Thyroid gland (tissue), 4 donors: ENCODE measurements at regions not wholly inside any gene's neighbourhood (a gene's known extent, or its start where the extent isn't known, plus 50 kb on each side); places are given as distances from the start of the nearest gene placed in this dataset.

Experiments
- DNase-seq, 2 donors: peaks; one replicate each; pipeline ENCODE4 v3.0.0-alpha.2; 2019
- H3K27ac ChIP-seq, 3 donors: fragments of 200-600 bp; sonication (generic); 1 replicate in 2 of 3; 2 replicates in 1 of 3; pipeline ENCODE4 v1.5.1; 2016 to 2019; ENCODE audit warnings: mild to moderate bottlenecking in 1 of 3, moderate library complexity in 1 of 3
- H3K27me3 ChIP-seq: fragments of 200-600 bp; sonication (generic); one replicate; pipeline ENCODE4 v1.5.1; 2019
- H3K36me3 ChIP-seq, 2 donors: fragments of 200-600 bp; sonication (generic); one replicate each; pipeline ENCODE4 v1.5.1; 2016 to 2019
- H3K4me1 ChIP-seq, 2 donors: fragments of 200-600 bp; sonication (generic); one replicate each; pipeline ENCODE4 v1.5.1; 2017 to 2019
- H3K4me3 ChIP-seq, 3 donors: fragments of 200-600 bp; sonication (generic); replicated peaks in 1 of 3; 1 replicate in 2 of 3; 2 replicates in 1 of 3; pipeline ENCODE4 v1.5.1; 2016; ENCODE audit warnings: mild to moderate bottlenecking in 1 of 3
- H3K9me3 ChIP-seq: fragments of 200-600 bp; sonication (generic); one replicate; pipeline ENCODE4 v1.5.1; 2017
- CTCF ChIP-seq, 6 experiments: fragments of 200-600 bp in 3 of 6; fragments of 450-650 bp in 3 of 6; sonication (generic) in 3 of 6; IDR thresholded peaks; one replicate each; pipeline ENCODE4 v1.5.1; 2016 to 2019; ENCODE audit warnings: antibody characterized with exemption in 6 of 6, mild to moderate bottlenecking in 2 of 6, inconsistent platforms in 1 of 6, moderate library complexity in 1 of 6
- POLR2A ChIP-seq, 2 donors: fragments of 450-650 bp; IDR thresholded peaks; one replicate each; pipeline ENCODE4 v1.6.1; 2017; ENCODE audit warnings: antibody characterized with exemption in 2 of 2, mild to moderate bottlenecking in 2 of 2, moderate library complexity in 1 of 2
- WGBS, 2 donors: methylation state at CpG; one replicate each; pipeline ENCODE4 v1.1.5; 2017; 5-methylcytosine and 5-hydroxymethylcytosine counted together
- intact Hi-C: fragments of 100-400 bp; cut with DNase I; formaldehyde crosslinking; loops from one replicate; pipeline ENCODE4 v1.15.1; 2023

DNA sequence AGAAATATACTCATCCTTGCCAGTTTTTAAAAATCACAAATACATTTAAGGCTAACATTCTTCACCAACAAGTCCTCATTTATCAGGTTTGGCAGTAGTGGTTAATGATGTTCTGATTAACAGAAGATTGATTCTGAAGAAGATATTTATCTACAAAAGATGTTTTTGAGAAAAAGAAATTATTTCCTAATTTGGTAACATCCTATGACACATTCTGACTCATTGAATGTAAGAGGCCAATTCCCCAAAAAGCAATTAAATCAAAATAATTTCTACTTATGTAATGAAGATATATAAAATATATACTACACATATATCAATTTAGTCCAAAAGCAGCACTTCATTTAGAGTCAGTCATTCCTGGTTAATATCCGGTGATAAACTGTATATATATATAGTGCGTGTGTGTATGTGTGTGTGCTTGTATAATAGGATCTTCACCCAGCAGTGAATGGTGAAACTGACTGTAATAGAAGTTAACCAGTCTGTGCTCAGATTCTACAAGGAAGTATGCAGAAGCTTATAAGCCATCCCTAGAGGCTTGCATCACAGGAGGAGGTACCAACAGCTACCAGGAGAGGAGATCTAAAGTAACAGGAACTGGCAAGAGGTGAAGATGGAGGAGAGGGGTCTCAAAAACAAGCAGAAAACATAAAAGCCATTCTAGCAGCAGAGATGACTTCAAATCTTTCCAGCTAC lies 82.9 kb upstream of the MARCKS start:
- intact Hi-C loops: no loop called here
- H3K4me3 ChIP-seq: no peak overlapping the region
- no peaks in the 10 kb centered on the region for H3K36me3 ChIP-seq
- H3K27me3 ChIP-seq: no peaks in the 10 kb centered on the region
- TF ChIP-seq POLR2A (IDR thresholded peaks at IDR 0.05): no peak
- TF ChIP-seq CTCF (IDR thresholded peaks at IDR 0.05): no peak
- no peak for DNase-seq
- 71 to 88% methylated on average over 2 of the region's 2 CpGs for WGBS, 2 donors
- no peaks in the 10 kb centered on the region for H3K9me3 ChIP-seq
- H3K4me1 ChIP-seq: no peaks in the 10 kb centered on the region
- no peak overlapping the region for H3K27ac ChIP-seq

DNA sequence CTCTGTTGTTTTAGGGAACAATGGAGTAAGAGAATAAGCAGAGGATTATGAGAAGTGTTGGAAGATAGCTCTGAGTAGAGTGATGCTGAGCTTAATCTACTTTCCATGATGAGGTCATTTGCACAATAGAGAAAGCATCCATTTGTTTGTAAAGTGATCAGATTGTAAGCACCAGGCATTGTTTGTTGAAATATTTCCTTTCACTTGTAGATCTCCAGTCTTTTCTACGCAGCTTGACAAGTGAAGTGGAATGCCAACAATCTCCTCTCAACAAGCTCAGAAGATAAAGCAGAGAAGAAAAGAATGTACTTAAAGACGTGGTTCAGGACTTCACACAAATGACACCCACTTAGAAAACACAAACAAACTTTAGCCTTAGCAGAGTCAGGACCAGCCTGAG lies 80.1 kb upstream of the MARCKS start:
- no peak for DNase-seq
- H3K36me3 ChIP-seq: no peaks in the 10 kb centered on the region
- no peak overlapping the region for H3K4me3 ChIP-seq
- H3K27me3 ChIP-seq: no peaks in the 10 kb centered on the region
- H3K27ac ChIP-seq: no peak overlapping the region
- intact Hi-C loops: no loop called here
- TF ChIP-seq CTCF (IDR thresholded peaks at IDR 0.05): no peak
- no peak for TF ChIP-seq POLR2A (IDR thresholded peaks at IDR 0.05)
- 22 to 31% methylated on average over 2 of the region's 2 CpGs for WGBS, 2 donors
- H3K4me1 ChIP-seq: no peaks in the 10 kb centered on the region
- no peaks in the 10 kb centered on the region for H3K9me3 ChIP-seq

DNA sequence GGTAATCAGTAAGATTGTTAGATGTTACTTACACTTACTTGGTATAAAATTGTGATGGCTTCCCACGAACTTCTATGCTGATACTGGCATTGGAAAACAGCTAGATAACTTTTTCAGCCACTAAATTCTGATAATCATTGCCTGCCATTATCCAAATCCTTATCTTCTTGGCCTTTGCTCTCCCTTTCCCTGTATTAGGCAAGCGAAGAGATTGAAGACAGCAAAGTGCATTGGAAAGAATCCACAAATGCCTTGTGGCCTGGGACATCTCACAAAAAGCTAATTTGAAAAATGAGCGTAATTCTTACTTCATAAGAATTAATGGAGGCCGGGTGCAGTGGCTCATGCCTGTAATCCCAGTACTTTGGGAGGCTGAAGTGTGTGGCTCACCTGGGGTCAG lies 79.5 kb upstream of the MARCKS start:
- H3K9me3 ChIP-seq: no peaks in the 10 kb centered on the region
- no peak for TF ChIP-seq POLR2A (IDR thresholded peaks at IDR 0.05)
- no peak overlapping the region for H3K4me3 ChIP-seq
- no peak overlapping the region for H3K27ac ChIP-seq
- no peak for DNase-seq
- H3K4me1 ChIP-seq: no peaks in the 10 kb centered on the region
- intact Hi-C loops: no loop called here
- WGBS, 2 donors: 83 to 88% methylated on average over 4 of the region's 4 CpGs
- no peaks in the 10 kb centered on the region for H3K36me3 ChIP-seq
- H3K27me3 ChIP-seq: no peaks in the 10 kb centered on the region

- intact Hi-C loops: no loop called here
These were observed 77.5 kb upstream of the MARCKS start for GRCh38 chr6:113779656-113780055.

GRCh38 chr6:113782636-113783035 lies 74.5 kb upstream of the MARCKS start:
- H3K4me1 ChIP-seq: no peaks in the 10 kb centered on the region
- no peaks in the 10 kb centered on the region for H3K27me3 ChIP-seq
- no peak for DNase-seq
- intact Hi-C loops: no loop called here
- no peak overlapping the region for H3K27ac ChIP-seq
- no peaks in the 10 kb centered on the region for H3K36me3 ChIP-seq
- TF ChIP-seq CTCF (IDR thresholded peaks at IDR 0.05) (no peak), POLR2A (IDR thresholded peaks at IDR 0.05) (no peak)
- H3K9me3 ChIP-seq: no peaks in the 10 kb centered on the region
- no peak overlapping the region for H3K4me3 ChIP-seq

More at GRCh38 chr6:113779656-113780055, 77.5 kb upstream of the MARCKS start:
- no peak overlapping the region for H3K27ac ChIP-seq
- 90 to 94% methylated on average over 2 of the region's 2 CpGs for WGBS, 2 donors
- H3K4me3 ChIP-seq: no peak overlapping the region
- TF ChIP-seq CTCF (IDR thresholded peaks at IDR 0.05): no peak
- no peak for TF ChIP-seq POLR2A (IDR thresholded peaks at IDR 0.05)
- H3K9me3 ChIP-seq: no peaks in the 10 kb centered on the region
- no peaks in the 10 kb centered on the region for H3K36me3 ChIP-seq
- H3K4me1 ChIP-seq: no peaks in the 10 kb centered on the region
- no peaks in the 10 kb centered on the region for H3K27me3 ChIP-seq
- DNase-seq: no peak
